ENCODE measurements at regions not wholly inside any gene's neighbourhood (a gene's known extent, or its start where the extent isn't known, plus 50 kb on each side); places are given as distances from the start of the nearest gene placed in this dataset.

DNA sequence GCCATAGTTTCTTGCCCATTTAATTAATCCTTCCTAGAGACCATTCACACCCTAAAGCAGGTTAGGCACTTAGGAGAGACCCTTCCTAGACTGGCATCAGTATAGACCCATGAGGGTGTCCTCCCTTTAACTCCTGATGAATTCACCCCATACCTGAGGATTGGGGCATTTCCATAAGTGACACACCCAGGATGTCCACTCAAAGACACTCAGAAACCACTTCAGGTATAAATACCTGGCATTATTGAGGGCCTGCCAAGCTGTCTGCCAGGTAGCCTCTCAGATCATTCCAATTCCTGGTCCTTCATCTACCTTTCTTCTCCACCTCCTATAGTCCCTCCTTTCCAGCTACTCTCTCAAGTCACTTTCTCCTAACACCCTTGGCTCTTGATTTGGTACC lies 57.5 kb upstream of the SLC14A2 start:
- DNase-seq (ENCODE audit: low spot score) (no peak), FAIRE-seq (no peak), ATAC-seq (no peak)
- Histone ChIP-seq H3K9me3 (ENCODE audit: low read length) (no peaks in the 10 kb centered on the region), H3K79me2 (ENCODE audit: insufficient read depth, low read length) (no peaks in the 10 kb centered on the region), H3K4me2 (ENCODE audit: low read depth, low read length) (no peak overlapping the region), H3K9ac (ENCODE audit: insufficient read depth, low read depth, low read length) (no peak overlapping the region), H3K4me1 (ENCODE audit: insufficient read depth, low read length) (no peaks in the 10 kb centered on the region), H3K27me3 (ENCODE audit: control insufficient read depth in 1 of 2, insufficient read depth in 2 of 2, low read length in 2 of 2) (no peaks in the 10 kb centered on the region), H3K4me3 (replicated peaks in 1 of 3; ENCODE audit: insufficient read depth in 1 of 3, low read depth in 2 of 3, low read length in 3 of 3) (no peak overlapping the region), H3K27ac (ENCODE audit: extremely low read length, insufficient read depth, low read length) (no peak overlapping the region), H2AFZ (ENCODE audit: low read length) (no peak overlapping the region), H4K20me1 (ENCODE audit: insufficient read depth, low read length) (no peaks in the 10 kb centered on the region; the same call in 1 of the 2 replicates), H3K36me3 (replicated peaks in 1 of 2; ENCODE audit: control insufficient read depth in 1 of 2, insufficient read depth in 2 of 2, low read length in 2 of 2) (no peaks in the 10 kb centered on the region)
- in situ Hi-C loops (cut with HindIII; ENCODE audit: extremely low pct_ligation_motif_present, low pct_unique_long_range_greater_than_20kb) (no loop called here), intact Hi-C loops (cut with micrococcal nuclease; ENCODE audit: unreplicated experiment) (no loop called here)
- POLR2A ChIA-PET, result no interaction called here
- no TSS peak for BruUV-seq (replicated peaks)
- CTCF ChIA-PET (ENCODE audit: low intra/inter-chr PET ratio, low total read pairs), result no interaction called here
- no peak for TF ChIP-seq DNMT1 (CRISPR knock-in tag; IDR thresholded peaks at IDR 0.05)
- TF ChIP-seq, protein P1, sequence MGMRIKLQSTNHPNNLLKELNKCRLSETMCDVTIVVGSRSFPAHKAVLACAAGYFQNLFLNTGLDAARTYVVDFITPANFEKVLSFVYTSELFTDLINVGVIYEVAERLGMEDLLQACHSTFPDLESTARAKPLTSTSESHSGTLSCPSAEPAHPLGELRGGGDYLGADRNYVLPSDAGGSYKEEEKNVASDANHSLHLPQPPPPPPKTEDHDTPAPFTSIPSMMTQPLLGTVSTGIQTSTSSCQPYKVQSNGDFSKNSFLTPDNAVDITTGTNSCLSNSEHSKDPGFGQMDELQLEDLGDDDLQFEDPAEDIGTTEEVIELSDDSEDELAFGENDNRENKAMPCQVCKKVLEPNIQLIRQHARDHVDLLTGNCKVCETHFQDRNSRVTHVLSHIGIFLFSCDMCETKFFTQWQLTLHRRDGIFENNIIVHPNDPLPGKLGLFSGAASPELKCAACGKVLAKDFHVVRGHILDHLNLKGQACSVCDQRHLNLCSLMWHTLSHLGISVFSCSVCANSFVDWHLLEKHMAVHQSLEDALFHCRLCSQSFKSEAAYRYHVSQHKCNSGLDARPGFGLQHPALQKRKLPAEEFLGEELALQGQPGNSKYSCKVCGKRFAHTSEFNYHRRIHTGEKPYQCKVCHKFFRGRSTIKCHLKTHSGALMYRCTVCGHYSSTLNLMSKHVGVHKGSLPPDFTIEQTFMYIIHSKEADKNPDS (CRISPR knock-in tag; IDR thresholded peaks at IDR 0.05), result no peak
- no peak for TF ChIP-seq TARDBP (CRISPR knock-in tag; IDR thresholded peaks at IDR 0.05)
- no peak for TF ChIP-seq ZNF614 (CRISPR knock-in tag; IDR thresholded peaks at IDR 0.05; ENCODE audit: borderline replicate concordance)
- no peak for TF ChIP-seq SIX4 (CRISPR knock-in tag; IDR thresholded peaks at IDR 0.05)
- TF ChIP-seq, protein P2, sequence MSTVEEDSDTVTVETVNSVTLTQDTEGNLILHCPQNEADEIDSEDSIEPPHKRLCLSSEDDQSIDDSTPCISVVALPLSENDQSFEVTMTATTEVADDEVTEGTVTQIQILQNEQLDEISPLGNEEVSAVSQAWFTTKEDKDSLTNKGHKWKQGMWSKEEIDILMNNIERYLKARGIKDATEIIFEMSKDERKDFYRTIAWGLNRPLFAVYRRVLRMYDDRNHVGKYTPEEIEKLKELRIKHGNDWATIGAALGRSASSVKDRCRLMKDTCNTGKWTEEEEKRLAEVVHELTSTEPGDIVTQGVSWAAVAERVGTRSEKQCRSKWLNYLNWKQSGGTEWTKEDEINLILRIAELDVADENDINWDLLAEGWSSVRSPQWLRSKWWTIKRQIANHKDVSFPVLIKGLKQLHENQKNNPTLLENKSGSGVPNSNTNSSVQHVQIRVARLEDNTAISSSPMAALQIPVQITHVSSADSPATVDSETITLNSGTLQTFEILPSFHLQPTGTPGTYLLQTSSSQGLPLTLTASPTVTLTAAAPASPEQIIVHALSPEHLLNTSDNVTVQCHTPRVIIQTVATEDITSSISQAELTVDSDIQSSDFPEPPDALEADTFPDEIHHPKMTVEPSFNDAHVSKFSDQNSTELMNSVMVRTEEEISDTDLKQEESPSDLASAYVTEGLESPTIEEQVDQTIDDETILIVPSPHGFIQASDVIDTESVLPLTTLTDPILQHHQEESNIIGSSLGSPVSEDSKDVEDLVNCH (CRISPR knock-in tag; IDR thresholded peaks at IDR 0.05), result no peak
- no peak for TF ChIP-seq GTF2F1 (IDR thresholded peaks at IDR 0.05; ENCODE audit: low read length)
